ENCODE measurements at regions not wholly inside any gene's neighbourhood (a gene's known extent, or its start where the extent isn't known, plus 50 kb on each side); places are given as distances from the start of the nearest gene placed in this dataset.

- Histone ChIP-seq H3K27me3 (ENCODE audit: control insufficient read depth, insufficient read depth, low read length) (no peaks in the 10 kb centered on the region), H3K4me3 (ENCODE audit: low read depth in 2 of 2, low read length in 2 of 2) (no peak overlapping the region), H3K27ac (ENCODE audit: low read length) (no peak overlapping the region), H3K4me1 (ENCODE audit: control insufficient read depth, insufficient read depth, low read length) (no peaks in the 10 kb centered on the region), H3K9me3 (ENCODE audit: control insufficient read depth, insufficient read depth, low read depth, low read length) (no peaks in the 10 kb centered on the region), H3K36me3 (ENCODE audit: control insufficient read depth, insufficient read depth, low read length) (no peaks in the 10 kb centered on the region)
- DNase-seq (ENCODE audit: low read depth, low spot score) (no peak), ATAC-seq (no peak)
- intact Hi-C loops (cut with micrococcal nuclease; ENCODE audit: unreplicated experiment): no loop called here
- in situ Hi-C loops (cut with HindIII; ENCODE audit: low pct_unique_long_range_greater_than_20kb, low sequenced_read_pairs): no loop called here
- no TSS peak for BruUV-seq (replicated peaks)
- CTCF ChIA-PET: no interaction called here
- TF ChIP-seq TCF7L2 (IDR thresholded peaks at IDR 0.05; ENCODE audit: low read depth, low read length) (no peak), POLR2AphosphoS5 (IDR thresholded peaks at IDR 0.05; ENCODE audit: low read depth, low read length) (no peak), SIN3A (IDR thresholded peaks at IDR 0.05; ENCODE audit: borderline replicate concordance, insufficient read depth, low read depth, low read length) (no peak)
- POLR2A ChIA-PET: no interaction called here
Observed at GRCh38 chr14:27187136-27187535, 589.3 kb upstream of the NOVA1 start.

GRCh38 chr14:27190296-27190695 lies 592.5 kb upstream of the NOVA1 start:
- H3K27me3 ChIP-seq (ENCODE audit: control insufficient read depth, insufficient read depth, low read length): no peaks in the 10 kb centered on the region
- no peaks in the 10 kb centered on the region for H3K4me1 ChIP-seq (ENCODE audit: control insufficient read depth, insufficient read depth, low read length)
- DNase-seq (ENCODE audit: low read depth, low spot score): no peak
- intact Hi-C loops (cut with micrococcal nuclease; ENCODE audit: unreplicated experiment): no loop called here
- in situ Hi-C loops (cut with HindIII; ENCODE audit: low pct_unique_long_range_greater_than_20kb, low sequenced_read_pairs): no loop called here
- POLR2A ChIA-PET: no interaction called here
- no peak for ATAC-seq
- H3K9me3 ChIP-seq (ENCODE audit: control insufficient read depth, insufficient read depth, low read depth, low read length): no peaks in the 10 kb centered on the region
- H3K36me3 ChIP-seq (ENCODE audit: control insufficient read depth, insufficient read depth, low read length): no peaks in the 10 kb centered on the region
- CTCF ChIA-PET: no interaction called here
- no peak overlapping the region for H3K4me3 ChIP-seq (ENCODE audit: low read depth in 2 of 2, low read length in 2 of 2)
- H3K27ac ChIP-seq (ENCODE audit: low read length): no peak overlapping the region
- BruUV-seq (replicated peaks): no TSS peak
- TF ChIP-seq CTCF (IDR thresholded peaks at IDR 0.05) (no peak), REST (IDR thresholded peaks at IDR 0.05; ENCODE audit: insufficient read depth in 1 of 2, low read depth in 2 of 2, low read length in 1 of 2) (no peak), TCF7L2 (IDR thresholded peaks at IDR 0.05; ENCODE audit: low read depth, low read length) (no peak), SIN3A (IDR thresholded peaks at IDR 0.05; ENCODE audit: borderline replicate concordance, insufficient read depth, low read depth, low read length) (no peak), POLR2AphosphoS5 (IDR thresholded peaks at IDR 0.05; ENCODE audit: low read depth, low read length) (no peak)

GRCh38 chr14:27199272-27199671 lies 601.4 kb upstream of the NOVA1 start:
- H3K9me3 ChIP-seq (ENCODE audit: control insufficient read depth, insufficient read depth, low read depth, low read length): no peaks in the 10 kb centered on the region
- H3K27ac ChIP-seq (ENCODE audit: low read length): no peak overlapping the region
- no peaks in the 10 kb centered on the region for H3K4me1 ChIP-seq (ENCODE audit: control insufficient read depth, insufficient read depth, low read length)
- H3K27me3 ChIP-seq (ENCODE audit: control insufficient read depth, insufficient read depth, low read length): no peaks in the 10 kb centered on the region
- no peak overlapping the region for H3K4me3 ChIP-seq (ENCODE audit: low read depth in 2 of 2, low read length in 2 of 2)
- no peak for ATAC-seq
- ChIA-PET POLR2A (no interaction called here), CTCF (no interaction called here)
- in situ Hi-C loops (cut with HindIII; ENCODE audit: low pct_unique_long_range_greater_than_20kb, low sequenced_read_pairs) (no loop called here), intact Hi-C loops (cut with micrococcal nuclease; ENCODE audit: unreplicated experiment) (no loop called here)
- DNase-seq (ENCODE audit: low read depth, low spot score): no peak
- no peaks in the 10 kb centered on the region for H3K36me3 ChIP-seq (ENCODE audit: control insufficient read depth, insufficient read depth, low read length)
- TF ChIP-seq SIN3A (IDR thresholded peaks at IDR 0.05; ENCODE audit: borderline replicate concordance, insufficient read depth, low read depth, low read length) (no peak), TCF7L2 (IDR thresholded peaks at IDR 0.05; ENCODE audit: low read depth, low read length) (no peak), REST (IDR thresholded peaks at IDR 0.05; ENCODE audit: insufficient read depth in 1 of 2, low read depth in 2 of 2, low read length in 1 of 2) (no peak), CTCF (IDR thresholded peaks at IDR 0.05) (no peak), POLR2AphosphoS5 (IDR thresholded peaks at IDR 0.05; ENCODE audit: low read depth, low read length) (no peak)
- no TSS peak for BruUV-seq (replicated peaks)
